ENCODE measurements at regions not wholly inside any gene's neighbourhood (a gene's known extent, or its start where the extent isn't known, plus 50 kb on each side); places are given as distances from the start of the nearest gene placed in this dataset.

- no peaks in the 10 kb centered on the region for H3K9me2 ChIP-seq (ENCODE audit: insufficient read depth, low read length)
- no peak overlapping the region for H3K27ac ChIP-seq (ENCODE audit: low read depth, low read length, poor library complexity, severe bottlenecking)
- POLR2A ChIA-PET = no interaction called here
- intact Hi-C loops (cut with micrococcal nuclease; ENCODE audit: unreplicated experiment) = no loop called here
- H3K4me3 ChIP-seq (ENCODE audit: low read depth, low read length, poor library complexity, severe bottlenecking) = no peak overlapping the region
- no TSS peak for BruUV-seq (replicated peaks)
- H3K4me2 ChIP-seq (ENCODE audit: low read length) = no peak overlapping the region
- H3K9me3 ChIP-seq (ENCODE audit: low read length) = peaks cover 5% of the 10 kb centered on the region; the same call in 1 of the 2 replicates
- no peaks in the 10 kb centered on the region for H3K4me1 ChIP-seq (ENCODE audit: insufficient read depth, low read length, poor library complexity, severe bottlenecking)
- H4K20me1 ChIP-seq (ENCODE audit: insufficient read depth, low read length) = no peaks in the 10 kb centered on the region
- CTCF ChIA-PET (ENCODE audit: unreplicated experiment) = no interaction called here
- no peak for DNase-seq (ENCODE audit: low spot score)
- no peaks in the 10 kb centered on the region for H3K79me2 ChIP-seq (ENCODE audit: insufficient read depth, low read depth, low read length)
- no peak for TF ChIP-seq CTCF (conservative IDR thresholded peaks at IDR 0.05; ENCODE audit: low read length)
- TF ChIP-seq EZH2phosphoT487 (IDR thresholded peaks at IDR 0.05; ENCODE audit: borderline replicate concordance, low read depth, low read length) = no peak
- no peak overlapping the region for H2AFZ ChIP-seq (ENCODE audit: low read length)
- H3K36me3 ChIP-seq (ENCODE audit: insufficient read depth, low read length) = no peaks in the 10 kb centered on the region
Observed at GRCh38 chr3:190989218-190989617, 126.7 kb upstream of the GMNC start.

- TF ChIP-seq EZH2phosphoT487 (IDR thresholded peaks at IDR 0.05; ENCODE audit: borderline replicate concordance, low read depth, low read length) (no peak), CTCF (conservative IDR thresholded peaks at IDR 0.05; ENCODE audit: low read length) (no peak)
- no peak for DNase-seq (ENCODE audit: low spot score)
- Histone ChIP-seq H3K79me2 (ENCODE audit: insufficient read depth, low read depth, low read length) (no peaks in the 10 kb centered on the region), H3K4me3 (ENCODE audit: low read depth, low read length, poor library complexity, severe bottlenecking) (no peak overlapping the region), H2AFZ (ENCODE audit: low read length) (no peak overlapping the region), H3K27ac (ENCODE audit: low read depth, low read length, poor library complexity, severe bottlenecking) (no peak overlapping the region), H3K9me2 (ENCODE audit: insufficient read depth, low read length) (no peaks in the 10 kb centered on the region), H3K4me1 (ENCODE audit: insufficient read depth, low read length, poor library complexity, severe bottlenecking) (no peaks in the 10 kb centered on the region), H3K36me3 (ENCODE audit: insufficient read depth, low read length) (no peaks in the 10 kb centered on the region), H3K9me3 (ENCODE audit: low read length) (peaks cover 5% of the 10 kb centered on the region; the same call in 1 of the 2 replicates), H4K20me1 (ENCODE audit: insufficient read depth, low read length) (no peaks in the 10 kb centered on the region), H3K4me2 (ENCODE audit: low read length) (no peak overlapping the region)
- intact Hi-C loops (cut with micrococcal nuclease; ENCODE audit: unreplicated experiment) = no loop called here
- POLR2A ChIA-PET = no interaction called here
- CTCF ChIA-PET (ENCODE audit: unreplicated experiment) = no interaction called here
- no TSS peak for BruUV-seq (replicated peaks)
Observed at GRCh38 chr3:190988102-190988501, 125.6 kb upstream of the GMNC start.

GRCh38 chr3:190984502-190985244 is 122.2 kb upstream of the GMNC start:
- BruUV-seq (replicated peaks) = no TSS peak
- CTCF ChIA-PET (ENCODE audit: unreplicated experiment) = no interaction called here
- H4K20me1 ChIP-seq (ENCODE audit: insufficient read depth, low read length) = no peaks in the 10 kb centered on the region
- TF ChIP-seq CTCF (conservative IDR thresholded peaks at IDR 0.05; ENCODE audit: low read length) (no peak), EZH2phosphoT487 (IDR thresholded peaks at IDR 0.05; ENCODE audit: borderline replicate concordance, low read depth, low read length) (no peak)
- POLR2A ChIA-PET = no interaction called here
- no peak overlapping the region for H3K4me3 ChIP-seq (ENCODE audit: low read depth, low read length, poor library complexity, severe bottlenecking)
- H3K9me2 ChIP-seq (ENCODE audit: insufficient read depth, low read length) = peaks cover 6% of the 10 kb centered on the region; the same call in 1 of the 2 replicates
- H3K27ac ChIP-seq (ENCODE audit: low read depth, low read length, poor library complexity, severe bottlenecking) = no peak overlapping the region
- intact Hi-C loops (cut with micrococcal nuclease; ENCODE audit: unreplicated experiment) = no loop called here
- H2AFZ ChIP-seq (ENCODE audit: low read length) = no peak overlapping the region
- DNase-seq (ENCODE audit: low spot score) = no peak
- no peaks in the 10 kb centered on the region for H3K36me3 ChIP-seq (ENCODE audit: insufficient read depth, low read length)
- H3K9me3 ChIP-seq (ENCODE audit: low read length) = peaks cover 4% of the 10 kb centered on the region; the same call in 1 of the 2 replicates
- no peak overlapping the region for H3K4me2 ChIP-seq (ENCODE audit: low read length)
- H3K4me1 ChIP-seq (ENCODE audit: insufficient read depth, low read length, poor library complexity, severe bottlenecking) = no peaks in the 10 kb centered on the region
- no peaks in the 10 kb centered on the region for H3K79me2 ChIP-seq (ENCODE audit: insufficient read depth, low read depth, low read length)
